CD14-positive monocyte (primary cell): ENCODE measurements at regions not wholly inside any gene's neighbourhood (a gene's known extent, or its start where the extent isn't known, plus 50 kb on each side); places are given as distances from the start of the nearest gene placed in this dataset.
"Not testable (repeated sequence)": the region's sequence is repeated elsewhere in the genome, so short reads cannot be mapped to it uniquely, and the experiment has no call there.

Experiments
- DNase-seq, 3 donors: peaks; one replicate each; pipeline ENCODE4 v3.0.0-alpha.2; 2011 to 2022
- H2AFZ ChIP-seq: 2 replicates; pipeline ENCODE4 v1.6.0; 2012; ENCODE audit warnings: mild to moderate bottlenecking, low read depth, low read length, inconsistent platforms; ENCODE audit not compliant: insufficient read depth, poor library complexity, severe bottlenecking
- H3K27ac ChIP-seq, 2 donors: 1 replicate in 1 of 2; 2 replicates in 1 of 2; pipeline ENCODE4 v1.5.1; 2012 to 2013; ENCODE audit warnings: low read length in 2 of 2, control low read depth in 1 of 2, inconsistent platforms in 1 of 2, low read depth in 1 of 2, mild to moderate bottlenecking in 1 of 2
- H3K27me3 ChIP-seq, 2 donors: one replicate each; pipeline versions ENCODE4 v1.6.0 to v1.6.1; 2011 to 2013; ENCODE audit warnings: low read length in 2 of 2; ENCODE audit not compliant: control insufficient read depth in 2 of 2, insufficient read depth in 2 of 2
- H3K36me3 ChIP-seq, 2 donors: replicated peaks in 1 of 2; 1 replicate in 1 of 2; 2 replicates in 1 of 2; pipeline versions ENCODE4 v1.5.1 to v1.6.1; 2012 to 2013; ENCODE audit warnings: low read length in 2 of 2, control low read depth in 1 of 2, inconsistent platforms in 1 of 2, mild to moderate bottlenecking in 1 of 2; ENCODE audit not compliant: insufficient read depth in 2 of 2, control insufficient read depth in 1 of 2
- H3K4me1 ChIP-seq, 2 donors: 1 replicate in 1 of 2; 2 replicates in 1 of 2; pipeline versions ENCODE4 v1.5.1 to v1.6.1; 2012 to 2013; ENCODE audit warnings: low read length in 2 of 2, control low read depth in 1 of 2, inconsistent platforms in 1 of 2, mild to moderate bottlenecking in 1 of 2, moderate library complexity in 1 of 2; ENCODE audit not compliant: insufficient read depth in 2 of 2, control insufficient read depth in 1 of 2
- H3K4me2 ChIP-seq: replicated peaks from 2 replicates; pipeline ENCODE3; 2012; ENCODE audit warnings: low read length, moderate library complexity, mild to moderate bottlenecking; ENCODE audit not compliant: poor library complexity, severe bottlenecking; ENCODE audit errors: extremely low read depth
- H3K4me3 ChIP-seq, 3 experiments: fragments of 200-600 bp in 1 of 3; sonication (generic) in 1 of 3; replicated peaks in 1 of 3; 1 replicate in 2 of 3; 2 replicates in 1 of 3; pipeline ENCODE4 v1.5.1; 2011 to 2013; ENCODE audit warnings: low read length in 3 of 3, mild to moderate bottlenecking in 3 of 3, control low read depth in 2 of 3, low read depth in 2 of 3, inconsistent platforms in 1 of 3, moderate library complexity in 1 of 3
- H3K79me2 ChIP-seq: 2 replicates; pipeline ENCODE4 v1.6.0; 2012; ENCODE audit warnings: mild to moderate bottlenecking, control low read depth, inconsistent platforms, low read length, moderate library complexity; ENCODE audit not compliant: insufficient read depth
- H3K9ac ChIP-seq: 2 replicates; pipeline ENCODE4 v1.6.0; 2017; ENCODE audit warnings: low read length, mild to moderate bottlenecking; ENCODE audit not compliant: insufficient read depth, poor library complexity, severe bottlenecking
- H3K9me3 ChIP-seq, 2 donors: replicated peaks in 1 of 2; 1 replicate in 1 of 2; 2 replicates in 1 of 2; pipeline versions ENCODE4 v1.5.1 to v1.6.1; 2012 to 2013; ENCODE audit warnings: low read length in 2 of 2, control low read depth in 1 of 2; ENCODE audit not compliant: control insufficient read depth in 1 of 2, insufficient read depth in 1 of 2
- H4K20me1 ChIP-seq: 2 replicates; pipeline ENCODE4 v1.6.0; 2012; ENCODE audit warnings: mild to moderate bottlenecking, low read length, control low read depth, moderate library complexity; ENCODE audit not compliant: insufficient read depth
- H3K27ac Mint-ChIP-seq, 7 donors: one replicate each; pipeline ENCODE4 v1.8.0; 2020; ENCODE audit warnings: mild to moderate bottlenecking in 7 of 7, mixed read lengths in 7 of 7, moderate library complexity in 6 of 7, inconsistent platforms in 2 of 7
- H3K27me3 Mint-ChIP-seq, 3 donors: one replicate each; pipeline ENCODE4 v1.8.0; 2021 to 2022; ENCODE audit warnings: low read depth in 3 of 3, mild to moderate bottlenecking in 3 of 3, mixed read lengths in 3 of 3, moderate library complexity in 3 of 3, inconsistent platforms in 1 of 3
- H3K36me3 Mint-ChIP-seq, 2 donors: one replicate each; pipeline ENCODE4 v1.8.0; 2020; ENCODE audit warnings: mixed read lengths in 2 of 2, inconsistent platforms in 1 of 2, mild to moderate bottlenecking in 1 of 2
- H3K4me1 Mint-ChIP-seq: one replicate; pipeline ENCODE4 v1.8.0; 2020; ENCODE audit warnings: mild to moderate bottlenecking, mixed read lengths
- H3K4me3 Mint-ChIP-seq, 2 donors: one replicate each; pipeline ENCODE4 v1.8.0; 2020; ENCODE audit warnings: mild to moderate bottlenecking in 2 of 2, mixed read lengths in 2 of 2, moderate library complexity in 1 of 2
- H3K9me3 Mint-ChIP-seq, 7 donors: one replicate each; pipeline ENCODE4 v1.8.0; 2020 to 2022; ENCODE audit warnings: mixed read lengths in 7 of 7, mild to moderate bottlenecking in 6 of 7, moderate library complexity in 6 of 7, inconsistent platforms in 2 of 7
- CTCF ChIP-seq: fragments of 200-600 bp; IDR thresholded peaks from one replicate; pipeline ENCODE4 v1.8.0; 2022; ENCODE audit warnings: antibody characterized with exemption, mild to moderate bottlenecking
- WGBS: methylation state at CpG from one replicate; pipeline ENCODE4 v1.1.5; 2013; ENCODE audit warnings: missing lambda C conversion rate; ENCODE audit not compliant: insufficient coverage; 5-methylcytosine and 5-hydroxymethylcytosine counted together
- intact Hi-C, 2 donors: fragments of 100-400 bp; cut with micrococcal nuclease; formaldehyde crosslinking; loops; one replicate each; pipeline versions ENCODE4 v1.15.0 to v1.15.1; 2023

DNA sequence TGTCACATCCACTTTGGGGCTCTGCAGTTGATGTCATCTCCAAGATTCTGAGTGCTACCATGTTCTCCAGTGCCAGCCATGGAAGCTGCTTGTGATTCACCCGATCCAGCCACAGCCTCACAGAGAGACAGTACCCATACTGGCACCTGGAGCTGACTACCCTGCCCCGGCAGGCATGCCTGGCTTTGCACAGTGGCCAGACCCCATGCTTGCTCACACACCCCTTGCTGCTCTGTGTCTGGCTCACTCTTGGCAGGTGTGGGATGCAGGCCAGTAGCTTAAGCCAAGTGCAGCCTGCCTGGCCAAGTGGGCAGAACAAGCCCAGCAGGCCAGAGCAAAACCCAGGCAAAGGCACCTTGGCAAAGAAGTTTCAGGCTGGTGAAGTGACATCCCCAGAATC is 828.4 kb upstream of the VRK2 start:
- H3K9me3 Mint-ChIP-seq = peaks cover 5 to 21% (median 15%) of the 10 kb centered on the region in 7 donors
- H3K4me1 Mint-ChIP-seq = no peaks in the 10 kb centered on the region
- no peak overlapping the region for H3K4me3 Mint-ChIP-seq
- H3K36me3 Mint-ChIP-seq = no peaks in the 10 kb centered on the region
- intact Hi-C loops = no loop called here
- H3K27me3 ChIP-seq = no peaks in the 10 kb centered on the region
- H3K4me2 ChIP-seq = no peak overlapping the region
- H3K36me3 ChIP-seq = no peaks in the 10 kb centered on the region
- H3K27ac Mint-ChIP-seq = no peak overlapping the region
- H3K27me3 Mint-ChIP-seq = no peaks in the 10 kb centered on the region
- no peaks in the 10 kb centered on the region for H3K79me2 ChIP-seq
- H3K9ac ChIP-seq = no peak overlapping the region
- no peak for DNase-seq
- TF ChIP-seq CTCF = no peak
- H3K9me3 ChIP-seq = peaks cover 20 to 23% of the 10 kb centered on the region in 2 donors
- no peaks in the 10 kb centered on the region for H4K20me1 ChIP-seq
- H3K4me3 ChIP-seq = no peak overlapping the region
- WGBS = 78% methylated on average over 2 of the region's 2 CpGs
- H3K27ac ChIP-seq = no peak overlapping the region
- H3K4me1 ChIP-seq = no peaks in the 10 kb centered on the region
- no peak overlapping the region for H2AFZ ChIP-seq

- H3K9ac ChIP-seq, H3K4me1 Mint-ChIP-seq, H3K36me3 ChIP-seq, H3K27ac ChIP-seq, H3K4me3 Mint-ChIP-seq, H3K4me1 ChIP-seq, H4K20me1 ChIP-seq, H3K4me2 ChIP-seq, H3K27me3 ChIP-seq, H3K27me3 Mint-ChIP-seq, H3K4me3 ChIP-seq, intact Hi-C loops, H3K79me2 ChIP-seq, H3K27ac Mint-ChIP-seq, H3K36me3 Mint-ChIP-seq, H2AFZ ChIP-seq, DNase-seq: not testable (repeated sequence)
- H3K9me3 ChIP-seq = peaks cover 4 to 14% of the 10 kb centered on the region in 2 donors
- peaks cover 4 to 19% (median 13%) of the 10 kb centered on the region in 7 donors for H3K9me3 Mint-ChIP-seq
- WGBS = 86% methylated on average over 8 of the region's 12 CpGs
Measured at GRCh38 chr2:57229706-57230105, 816.9 kb upstream of the VRK2 start.

DNA sequence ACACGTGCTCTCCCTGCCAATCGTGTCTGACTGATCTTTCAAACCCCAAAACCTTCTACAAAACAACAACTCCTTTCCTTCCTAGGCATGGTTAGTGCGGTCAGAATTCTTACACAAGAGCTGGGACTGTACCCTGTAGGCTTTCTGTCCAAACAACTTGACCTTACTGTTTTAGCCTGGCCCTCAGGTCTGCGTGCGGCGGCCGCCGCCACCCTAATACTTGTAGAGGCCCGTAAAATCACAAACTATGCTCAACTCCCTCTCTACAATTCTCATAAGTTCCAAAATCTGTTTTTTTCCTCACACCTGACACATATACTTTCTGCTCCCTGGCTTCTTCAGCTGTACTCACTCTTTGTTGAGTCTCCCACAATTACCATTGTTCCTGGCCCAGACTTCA is 814.3 kb upstream of the VRK2 start:
- H3K4me1 Mint-ChIP-seq, H3K9ac ChIP-seq, DNase-seq, H3K4me2 ChIP-seq, H3K36me3 ChIP-seq, H4K20me1 ChIP-seq, H3K27ac Mint-ChIP-seq, H3K27me3 ChIP-seq, H3K27ac ChIP-seq, H3K27me3 Mint-ChIP-seq, H3K36me3 Mint-ChIP-seq, H3K4me3 Mint-ChIP-seq, intact Hi-C loops, H2AFZ ChIP-seq, H3K4me3 ChIP-seq, H3K4me1 ChIP-seq, H3K79me2 ChIP-seq: not testable (repeated sequence)
- peaks cover 4 to 15% (median 8%) of the 10 kb centered on the region in 7 donors for H3K9me3 Mint-ChIP-seq
- WGBS = 82% methylated on average over 9 of the region's 9 CpGs
- H3K9me3 ChIP-seq = peaks cover 9 to 18% of the 10 kb centered on the region in 2 donors

GRCh38 chr2:57251495-57251894 is 795.1 kb upstream of the VRK2 start:
- H3K27me3 ChIP-seq, H3K4me2 ChIP-seq, H3K79me2 ChIP-seq, H3K9ac ChIP-seq, H3K4me1 Mint-ChIP-seq, intact Hi-C loops, H2AFZ ChIP-seq, H4K20me1 ChIP-seq, H3K4me3 ChIP-seq, H3K4me1 ChIP-seq, H3K27ac ChIP-seq, H3K27ac Mint-ChIP-seq, H3K36me3 Mint-ChIP-seq, H3K4me3 Mint-ChIP-seq, H3K27me3 Mint-ChIP-seq, DNase-seq, H3K36me3 ChIP-seq: not testable (repeated sequence)
- WGBS = 65% methylated on average over 2 of the region's 3 CpGs
- peaks cover 9 to 26% (median 19%) of the 10 kb centered on the region in 7 donors for H3K9me3 Mint-ChIP-seq
- peaks cover 22 to 34% of the 10 kb centered on the region in 2 donors for H3K9me3 ChIP-seq
